ENCODE measurements at regions not wholly inside any gene's neighbourhood (a gene's known extent, or its start where the extent isn't known, plus 50 kb on each side); places are given as distances from the start of the nearest gene placed in this dataset.

DNA sequence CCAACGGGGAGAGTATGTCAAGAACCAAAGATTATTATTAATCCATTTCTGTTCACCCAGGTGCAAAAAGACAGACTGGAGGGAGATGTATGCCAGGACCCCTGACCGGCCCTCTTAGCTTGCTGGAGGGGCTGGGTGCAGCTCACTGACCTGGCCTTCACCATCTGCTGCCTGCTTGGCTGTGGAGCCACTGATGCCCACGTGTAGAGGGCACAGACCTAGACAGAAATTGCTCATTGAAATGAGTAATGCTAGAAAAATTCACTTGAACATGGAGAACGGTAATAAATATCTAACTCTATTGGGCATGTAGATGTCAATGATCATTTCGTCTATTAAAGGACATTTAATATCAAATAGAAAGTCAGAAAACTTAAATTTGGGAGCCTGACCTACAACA, 58.8 kb upstream of the ERCC6L2 start:
- no peak for DNase-seq
- no peaks in the 10 kb centered on the region for H3K27me3 ChIP-seq
- no peaks in the 10 kb centered on the region for H3K9me3 ChIP-seq
- peaks cover 10% of the 10 kb centered on the region for H3K4me1 ChIP-seq
- intact Hi-C loops (cut with DNase I; ENCODE audit: low total_unique reads) = no loop called here
- 57 to 70% methylated on average over 5 of the region's 5 CpGs for WGBS, 2 donors
- H3K36me3 ChIP-seq (ENCODE audit: low read depth, missing control alignments) = no peaks in the 10 kb centered on the region
- no peak overlapping the region for H3K4me3 ChIP-seq
- TF ChIP-seq POLR2A (IDR thresholded peaks at IDR 0.05) = no peak
- TF ChIP-seq, protein P1, sequence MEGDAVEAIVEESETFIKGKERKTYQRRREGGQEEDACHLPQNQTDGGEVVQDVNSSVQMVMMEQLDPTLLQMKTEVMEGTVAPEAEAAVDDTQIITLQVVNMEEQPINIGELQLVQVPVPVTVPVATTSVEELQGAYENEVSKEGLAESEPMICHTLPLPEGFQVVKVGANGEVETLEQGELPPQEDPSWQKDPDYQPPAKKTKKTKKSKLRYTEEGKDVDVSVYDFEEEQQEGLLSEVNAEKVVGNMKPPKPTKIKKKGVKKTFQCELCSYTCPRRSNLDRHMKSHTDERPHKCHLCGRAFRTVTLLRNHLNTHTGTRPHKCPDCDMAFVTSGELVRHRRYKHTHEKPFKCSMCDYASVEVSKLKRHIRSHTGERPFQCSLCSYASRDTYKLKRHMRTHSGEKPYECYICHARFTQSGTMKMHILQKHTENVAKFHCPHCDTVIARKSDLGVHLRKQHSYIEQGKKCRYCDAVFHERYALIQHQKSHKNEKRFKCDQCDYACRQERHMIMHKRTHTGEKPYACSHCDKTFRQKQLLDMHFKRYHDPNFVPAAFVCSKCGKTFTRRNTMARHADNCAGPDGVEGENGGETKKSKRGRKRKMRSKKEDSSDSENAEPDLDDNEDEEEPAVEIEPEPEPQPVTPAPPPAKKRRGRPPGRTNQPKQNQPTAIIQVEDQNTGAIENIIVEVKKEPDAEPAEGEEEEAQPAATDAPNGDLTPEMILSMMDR (IDR thresholded peaks at IDR 0.05) = no peak
- peak overlapping the region in 1 of 2 donors; percentile 72 for H3K27ac ChIP-seq

DNA sequence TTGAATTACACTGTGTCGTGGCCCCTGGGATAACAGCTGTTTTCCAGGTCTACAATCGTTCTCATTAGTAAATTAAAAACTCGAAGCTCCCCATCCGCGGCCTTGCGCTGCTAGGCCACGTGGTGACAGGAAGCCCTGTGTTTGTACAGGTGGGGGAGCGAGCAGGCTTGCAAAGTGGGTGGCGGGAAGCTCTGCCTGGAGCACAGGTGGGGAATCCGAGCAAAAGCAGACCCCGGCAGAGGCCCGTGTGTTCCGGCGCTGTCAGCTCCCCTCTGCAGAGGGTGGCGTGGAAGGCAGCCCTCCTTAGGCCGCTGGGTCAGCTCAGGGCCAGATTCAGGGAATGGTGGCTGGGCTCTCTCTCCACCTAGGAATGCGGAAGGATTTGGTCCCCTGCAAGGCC, 59.5 kb upstream of the ERCC6L2 start:
- no peaks in the 10 kb centered on the region for H3K27me3 ChIP-seq
- TF ChIP-seq, protein P1 (IDR thresholded peaks at IDR 0.05) = no peak
- no peak for TF ChIP-seq POLR2A (IDR thresholded peaks at IDR 0.05)
- WGBS, 2 donors = 63 to 77% methylated on average over 15 to 17 of the region's 17 CpGs
- no peak overlapping the region for H3K4me3 ChIP-seq
- intact Hi-C loops (cut with DNase I; ENCODE audit: low total_unique reads) = no loop called here
- no peaks in the 10 kb centered on the region for H3K36me3 ChIP-seq (ENCODE audit: low read depth, missing control alignments)
- no peak overlapping the region for H3K27ac ChIP-seq
- no peak for DNase-seq
- no peaks in the 10 kb centered on the region for H3K9me3 ChIP-seq
- peaks cover 10% of the 10 kb centered on the region for H3K4me1 ChIP-seq

DNA sequence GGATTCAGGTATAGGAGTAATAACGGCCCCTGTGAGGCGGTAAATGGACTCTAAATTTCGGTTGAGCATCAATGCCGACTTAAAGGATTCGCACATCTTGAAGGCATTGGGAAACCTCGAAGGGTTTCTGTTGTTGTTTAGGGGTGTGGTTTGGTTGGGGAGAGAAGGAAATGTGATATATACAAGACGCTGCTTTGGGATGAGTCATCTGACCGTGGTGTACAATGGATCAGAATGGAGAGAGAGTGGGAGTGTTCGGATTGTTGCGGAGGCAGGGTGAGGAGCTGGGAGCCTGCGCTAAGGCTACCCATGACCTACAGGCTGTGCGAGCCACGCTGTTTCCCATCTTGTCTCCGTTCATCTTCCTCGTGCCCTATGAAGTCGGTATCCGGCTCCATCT, 60.4 kb upstream of the ERCC6L2 start:
- Histone ChIP-seq H3K4me3 (no peak overlapping the region), H3K4me1 (peaks cover 10% of the 10 kb centered on the region), H3K27me3 (no peaks in the 10 kb centered on the region), H3K36me3 (ENCODE audit: low read depth, missing control alignments) (no peaks in the 10 kb centered on the region), H3K27ac (no peak overlapping the region), H3K9me3 (no peaks in the 10 kb centered on the region)
- WGBS, 2 donors = 68 to 71% methylated on average over 17 of the region's 17 CpGs
- TF ChIP-seq, protein P1 (IDR thresholded peaks at IDR 0.05) = no peak
- TF ChIP-seq POLR2A (IDR thresholded peaks at IDR 0.05) = no peak
- intact Hi-C loops (cut with DNase I; ENCODE audit: low total_unique reads) = no loop called here
- DNase-seq = no peak

DNA sequence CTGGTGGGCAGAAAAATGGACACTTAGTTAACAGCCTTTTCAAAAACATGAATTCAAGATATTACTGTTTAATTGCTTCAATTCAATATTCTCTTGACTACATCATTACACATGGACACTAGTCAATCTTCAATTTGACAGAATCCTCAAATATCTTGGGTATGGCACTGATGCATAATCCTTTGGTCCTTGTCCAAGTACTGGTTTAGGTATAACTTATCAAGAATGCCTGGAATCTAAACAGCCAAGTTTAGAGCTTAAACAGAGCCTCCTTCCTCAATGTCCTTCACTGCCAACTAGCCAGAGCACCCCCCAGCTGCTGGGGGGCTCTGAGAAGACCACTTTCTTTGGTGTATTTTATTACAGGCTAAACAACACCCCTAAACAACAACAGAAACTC, 61.6 kb upstream of the ERCC6L2 start:
- TF ChIP-seq POLR2A (IDR thresholded peaks at IDR 0.05) = no peak
- TF ChIP-seq, protein P1 (IDR thresholded peaks at IDR 0.05) = no peak
- H3K36me3 ChIP-seq (ENCODE audit: low read depth, missing control alignments) = no peaks in the 10 kb centered on the region
- no peak for DNase-seq

DNA sequence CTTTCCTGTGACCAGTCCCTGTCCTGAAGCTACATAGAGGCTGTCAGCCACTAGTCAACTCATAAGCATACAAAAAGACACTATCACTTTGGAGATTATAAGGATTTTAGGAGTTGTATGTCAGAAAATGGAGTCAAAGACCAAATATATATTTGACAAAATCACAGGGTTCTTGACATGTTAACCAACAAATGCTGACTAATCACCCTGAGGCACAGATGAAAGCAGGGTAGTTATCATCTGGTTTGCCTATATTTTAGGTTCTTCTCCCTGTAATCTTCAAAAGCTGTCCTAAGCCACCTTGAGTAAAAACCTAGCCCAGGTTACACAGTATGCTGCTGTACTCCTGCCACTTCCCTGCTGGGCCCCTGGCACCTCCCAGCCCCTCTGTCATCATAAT, 64.7 kb upstream of the ERCC6L2 start:
- DNase-seq = no peak
- no peaks in the 10 kb centered on the region for H3K9me3 ChIP-seq
- no peak overlapping the region for H3K27ac ChIP-seq
- peaks cover 15% of the 10 kb centered on the region for H3K4me1 ChIP-seq
- intact Hi-C loops (cut with DNase I; ENCODE audit: low total_unique reads) = no loop called here
- H3K27me3 ChIP-seq = no peaks in the 10 kb centered on the region
- TF ChIP-seq POLR2A (IDR thresholded peaks at IDR 0.05) = no peak
- TF ChIP-seq, protein P1 (IDR thresholded peaks at IDR 0.05) = no peak
- no peak overlapping the region for H3K4me3 ChIP-seq
- no peaks in the 10 kb centered on the region for H3K36me3 ChIP-seq (ENCODE audit: low read depth, missing control alignments)

More for the DNA sequence above, 61.6 kb upstream of the ERCC6L2 start:
- Histone ChIP-seq H3K27me3 (no peaks in the 10 kb centered on the region), H3K9me3 (no peaks in the 10 kb centered on the region), H3K27ac (no peak overlapping the region), H3K4me3 (no peak overlapping the region), H3K4me1 (peaks cover 10% of the 10 kb centered on the region)
- intact Hi-C loops (cut with DNase I; ENCODE audit: low total_unique reads) = no loop called here

All from testis (tissue), 2 donors.